ENCODE measurements at regions not wholly inside any gene's neighbourhood (a gene's known extent, or its start where the extent isn't known, plus 50 kb on each side); places are given as distances from the start of the nearest gene placed in this dataset.

GRCh38 chr15:96559631-96560030 is 229.1 kb downstream of the NR2F2 start:
- H3K9me3 Mint-ChIP-seq (ENCODE audit: unreplicated experiment), result no peaks in the 10 kb centered on the region
- Histone ChIP-seq H3K36me3 (ENCODE audit: control insufficient read depth, insufficient read depth, low read length) (no peaks in the 10 kb centered on the region), H3K4me3 (ENCODE audit: low read depth, low read length) (no peak overlapping the region), H3K4me1 (peaks cover 10% of the 10 kb centered on the region; the same call in 1 of the 2 replicates), H3K27me3 (replicated peaks; ENCODE audit: control insufficient read depth, insufficient read depth, low read length) (no peaks in the 10 kb centered on the region), H3K9me3 (no peaks in the 10 kb centered on the region; the same call in 1 of the 2 replicates)
- POLR2A ChIA-PET, result no interaction called here
- H3K4me3 Mint-ChIP-seq (ENCODE audit: unreplicated experiment), result no peak overlapping the region
- no peak for TF ChIP-seq CTCF (IDR thresholded peaks at IDR 0.05; ENCODE audit: insufficient read depth in 1 of 2, low read depth in 1 of 2, low read length in 1 of 2, severe bottlenecking in 1 of 2, unreplicated experiment in 1 of 2)
- intact Hi-C loops (cut with micrococcal nuclease; ENCODE audit: unreplicated experiment), result no loop called here
- no peak overlapping the region for H3K27ac Mint-ChIP-seq (ENCODE audit: unreplicated experiment)
- BruUV-seq (replicated peaks), result no TSS peak
- H3K4me1 Mint-ChIP-seq (ENCODE audit: low read depth, unreplicated experiment), result no peaks in the 10 kb centered on the region
- peaks cover 2% of the 10 kb centered on the region for H3K27me3 Mint-ChIP-seq (ENCODE audit: insufficient read depth, unreplicated experiment)
- no peaks in the 10 kb centered on the region for H3K36me3 Mint-ChIP-seq (ENCODE audit: insufficient read depth, unreplicated experiment)
- DNase-seq, result no peak
- CTCF ChIA-PET, result no interaction called here

- POLR2A ChIA-PET, result no interaction called here
Measured at GRCh38 chr15:96560246-96560895, 229.9 kb downstream of the NR2F2 start.

GRCh38 chr15:96561593-96561992 is 231.1 kb downstream of the NR2F2 start:
- Mint-ChIP-seq H3K27ac (ENCODE audit: unreplicated experiment) (no peak overlapping the region), H3K27me3 (ENCODE audit: insufficient read depth, unreplicated experiment) (peaks cover 3% of the 10 kb centered on the region), H3K4me3 (ENCODE audit: unreplicated experiment) (no peak overlapping the region), H3K9me3 (ENCODE audit: unreplicated experiment) (no peaks in the 10 kb centered on the region), H3K36me3 (ENCODE audit: insufficient read depth, unreplicated experiment) (no peaks in the 10 kb centered on the region), H3K4me1 (ENCODE audit: low read depth, unreplicated experiment) (no peaks in the 10 kb centered on the region)
- H3K27me3 ChIP-seq (replicated peaks; ENCODE audit: control insufficient read depth, insufficient read depth, low read length), result no peaks in the 10 kb centered on the region
- H3K9me3 ChIP-seq, result no peaks in the 10 kb centered on the region; the same call in 1 of the 2 replicates
- POLR2A ChIA-PET, result no interaction called here
- peaks cover 10% of the 10 kb centered on the region; the same call in 1 of the 2 replicates for H3K4me1 ChIP-seq
- no peaks in the 10 kb centered on the region for H3K36me3 ChIP-seq (ENCODE audit: control insufficient read depth, insufficient read depth, low read length)
- TF ChIP-seq CTCF (IDR thresholded peaks at IDR 0.05; ENCODE audit: insufficient read depth in 1 of 2, low read depth in 1 of 2, low read length in 1 of 2, severe bottlenecking in 1 of 2, unreplicated experiment in 1 of 2), result no peak
- CTCF ChIA-PET, result no interaction called here
- BruUV-seq (replicated peaks), result no TSS peak
- DNase-seq, result no peak
- intact Hi-C loops (cut with micrococcal nuclease; ENCODE audit: unreplicated experiment), result no loop called here
- no peak overlapping the region for H3K4me3 ChIP-seq (ENCODE audit: low read depth, low read length)

More at GRCh38 chr15:96560246-96560895, 229.9 kb downstream of the NR2F2 start:
- Mint-ChIP-seq H3K4me1 (ENCODE audit: low read depth, unreplicated experiment) (no peaks in the 10 kb centered on the region), H3K4me3 (ENCODE audit: unreplicated experiment) (no peak overlapping the region), H3K27me3 (ENCODE audit: insufficient read depth, unreplicated experiment) (no peaks in the 10 kb centered on the region), H3K27ac (ENCODE audit: unreplicated experiment) (no peak overlapping the region), H3K36me3 (ENCODE audit: insufficient read depth, unreplicated experiment) (no peaks in the 10 kb centered on the region), H3K9me3 (ENCODE audit: unreplicated experiment) (no peaks in the 10 kb centered on the region)
- peaks cover 10% of the 10 kb centered on the region; the same call in 1 of the 2 replicates for H3K4me1 ChIP-seq
- no TSS peak for BruUV-seq (replicated peaks)
- CTCF ChIA-PET, result no interaction called here
- intact Hi-C loops (cut with micrococcal nuclease; ENCODE audit: unreplicated experiment), result no loop called here
- no peaks in the 10 kb centered on the region for H3K27me3 ChIP-seq (replicated peaks; ENCODE audit: control insufficient read depth, insufficient read depth, low read length)
- no peak for DNase-seq
- TF ChIP-seq CTCF (IDR thresholded peaks at IDR 0.05; ENCODE audit: insufficient read depth in 1 of 2, low read depth in 1 of 2, low read length in 1 of 2, severe bottlenecking in 1 of 2, unreplicated experiment in 1 of 2), result no peak
- no peaks in the 10 kb centered on the region; the same call in 1 of the 2 replicates for H3K9me3 ChIP-seq
- H3K4me3 ChIP-seq (ENCODE audit: low read depth, low read length), result no peak overlapping the region
- H3K36me3 ChIP-seq (ENCODE audit: control insufficient read depth, insufficient read depth, low read length), result no peaks in the 10 kb centered on the region
